ENCODE measurements at regions not wholly inside any gene's neighbourhood (a gene's known extent, or its start where the extent isn't known, plus 50 kb on each side); places are given as distances from the start of the nearest gene placed in this dataset.

DNA sequence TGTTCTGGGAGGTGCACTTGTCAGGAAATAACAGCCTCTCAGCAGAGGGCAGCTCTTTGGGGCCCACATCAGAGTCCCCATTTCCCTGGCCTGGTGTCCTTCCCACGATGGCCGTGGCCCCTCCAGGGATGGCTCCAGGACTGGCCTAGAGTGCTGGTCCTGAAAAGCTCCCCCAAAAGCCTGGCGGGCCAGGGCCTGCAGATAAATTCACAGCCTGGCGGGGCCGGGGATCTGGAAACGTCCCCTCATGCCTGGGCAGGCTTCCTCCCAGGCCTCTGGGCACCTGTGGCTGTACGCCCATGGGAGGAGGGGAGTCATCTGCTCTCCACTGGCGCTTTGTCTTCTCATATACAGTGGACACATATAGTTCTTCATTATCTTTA is 52.6 kb upstream of the HS6ST1 start:
- no peaks in the 10 kb centered on the region for H3K36me3 Mint-ChIP-seq (ENCODE audit: unreplicated experiment)
- TF ChIP-seq CTCF (IDR thresholded peaks at IDR 0.05; ENCODE audit: partially characterized antibody, unreplicated experiment) = no peak
- peaks cover 10% of the 10 kb centered on the region for H3K9me3 Mint-ChIP-seq (ENCODE audit: unreplicated experiment)
- DNase-seq = no peak
- H3K4me3 Mint-ChIP-seq (ENCODE audit: unreplicated experiment) = no peak overlapping the region
- H3K4me1 Mint-ChIP-seq (ENCODE audit: low read depth, unreplicated experiment) = peaks cover 19% of the 10 kb centered on the region
- no peak overlapping the region for H3K27ac Mint-ChIP-seq (ENCODE audit: unreplicated experiment)
- H3K27me3 Mint-ChIP-seq (ENCODE audit: unreplicated experiment) = peaks cover 2% of the 10 kb centered on the region

- peaks cover 7% of the 10 kb centered on the region for H3K9me3 Mint-ChIP-seq (ENCODE audit: unreplicated experiment)
- no peak for TF ChIP-seq CTCF (IDR thresholded peaks at IDR 0.05; ENCODE audit: partially characterized antibody, unreplicated experiment)
- H3K4me3 Mint-ChIP-seq (ENCODE audit: unreplicated experiment) = no peak overlapping the region
Measured at GRCh38 chr2:128371648-128372345, 53.1 kb upstream of the HS6ST1 start.

DNA sequence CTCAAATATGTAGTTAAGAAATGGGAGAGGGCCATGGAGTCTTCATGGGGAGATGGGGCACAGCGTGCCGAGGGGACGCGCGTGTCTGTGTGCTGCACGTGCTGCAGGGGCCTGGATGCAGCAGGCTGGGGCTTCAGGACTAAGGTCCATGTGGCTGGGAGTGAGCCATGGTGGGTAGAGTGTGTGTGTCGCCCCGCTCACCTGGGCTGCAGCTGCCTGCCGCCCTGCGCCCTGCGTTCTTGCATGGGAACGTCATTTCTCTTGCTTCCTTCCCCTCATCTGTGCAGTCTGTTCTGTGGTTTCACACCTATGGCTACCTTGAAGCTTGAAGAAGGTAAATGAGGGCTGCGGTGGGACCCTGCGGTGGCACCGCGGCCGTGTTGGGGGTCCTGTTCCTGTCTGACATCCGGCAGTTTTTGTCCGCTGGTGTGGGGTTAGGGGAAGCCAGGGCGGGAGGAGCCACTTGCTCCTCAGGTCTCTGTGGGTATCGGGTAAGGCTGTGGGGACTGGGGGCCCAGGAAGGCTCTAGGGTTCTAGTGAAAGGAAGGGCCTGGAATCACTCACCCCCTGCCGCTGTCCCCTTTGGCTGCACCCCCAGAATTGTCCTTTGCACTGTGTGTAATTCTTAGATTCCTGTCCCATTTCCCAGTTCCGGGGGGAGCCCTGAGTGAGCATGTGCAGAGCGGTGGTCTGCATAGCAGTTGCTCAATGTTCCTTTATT is 54.1 kb upstream of the HS6ST1 start:
- Mint-ChIP-seq H3K4me3 (ENCODE audit: unreplicated experiment) (no peak overlapping the region), H3K36me3 (ENCODE audit: unreplicated experiment) (no peaks in the 10 kb centered on the region), H3K27ac (ENCODE audit: unreplicated experiment) (no peak overlapping the region), H3K27me3 (ENCODE audit: unreplicated experiment) (peaks cover 2% of the 10 kb centered on the region), H3K4me1 (ENCODE audit: low read depth, unreplicated experiment) (peaks cover 14% of the 10 kb centered on the region), H3K9me3 (ENCODE audit: unreplicated experiment) (peaks cover 7% of the 10 kb centered on the region)
- no peak for DNase-seq
- no peak for TF ChIP-seq CTCF (IDR thresholded peaks at IDR 0.05; ENCODE audit: partially characterized antibody, unreplicated experiment)

More at GRCh38 chr2:128371648-128372345, 53.1 kb upstream of the HS6ST1 start:
- Mint-ChIP-seq H3K27ac (ENCODE audit: unreplicated experiment) (no peak overlapping the region), H3K36me3 (ENCODE audit: unreplicated experiment) (no peaks in the 10 kb centered on the region), H3K27me3 (ENCODE audit: unreplicated experiment) (peaks cover 2% of the 10 kb centered on the region), H3K4me1 (ENCODE audit: low read depth, unreplicated experiment) (peaks cover 16% of the 10 kb centered on the region)
- DNase-seq = no peak

GRCh38 chr2:128373451-128374000 is 54.9 kb upstream of the HS6ST1 start:
- Mint-ChIP-seq H3K4me3 (ENCODE audit: unreplicated experiment) (no peak overlapping the region), H3K4me1 (ENCODE audit: low read depth, unreplicated experiment) (peaks cover 16% of the 10 kb centered on the region), H3K27me3 (ENCODE audit: unreplicated experiment) (peaks cover 2% of the 10 kb centered on the region), H3K36me3 (ENCODE audit: unreplicated experiment) (no peaks in the 10 kb centered on the region), H3K9me3 (ENCODE audit: unreplicated experiment) (peaks cover 7% of the 10 kb centered on the region), H3K27ac (ENCODE audit: unreplicated experiment) (no peak overlapping the region)
- no peak for TF ChIP-seq CTCF (IDR thresholded peaks at IDR 0.05; ENCODE audit: partially characterized antibody, unreplicated experiment)
- no peak for DNase-seq

Data from glutamatergic neuron (in vitro differentiated cells).